ENCODE measurements at regions not wholly inside any gene's neighbourhood (a gene's known extent, or its start where the extent isn't known, plus 50 kb on each side); places are given as distances from the start of the nearest gene placed in this dataset.
A peak's percentile ranks its signal among the peaks of the same experiment; 100 is the strongest.

- Histone ChIP-seq H3K27me3 (replicated peaks; ENCODE audit: control insufficient read depth, insufficient read depth, low read length) (peaks cover 17% of the 10 kb centered on the region), H3K4me1 (ENCODE audit: control insufficient read depth, insufficient read depth, low read length) (peaks cover 39% of the 10 kb centered on the region), H3K9ac (ENCODE audit: low read length) (no peak overlapping the region), H3K4me3 (ENCODE audit: low read length) (no peak overlapping the region), H3K9me3 (ENCODE audit: control insufficient read depth, low read length) (no peaks in the 10 kb centered on the region), H3K36me3 (ENCODE audit: control insufficient read depth, insufficient read depth, low read length, severe bottlenecking) (no peaks in the 10 kb centered on the region)
- DNase-seq (ENCODE audit: low read depth), result peak; percentile 41
These were observed 269.4 kb downstream of the UACA start for GRCh38 chr15:70493787-70494516.

GRCh38 chr15:70493376-70493775, 270.0 kb downstream of the UACA start:
- no peak for DNase-seq (ENCODE audit: low read depth)
- Histone ChIP-seq H3K4me1 (ENCODE audit: control insufficient read depth, insufficient read depth, low read length) (peaks cover 39% of the 10 kb centered on the region), H3K4me3 (ENCODE audit: low read length) (no peak overlapping the region), H3K36me3 (ENCODE audit: control insufficient read depth, insufficient read depth, low read length, severe bottlenecking) (no peaks in the 10 kb centered on the region), H3K27me3 (replicated peaks; ENCODE audit: control insufficient read depth, insufficient read depth, low read length) (peaks cover 11% of the 10 kb centered on the region), H3K9ac (ENCODE audit: low read length) (no peak overlapping the region), H3K9me3 (ENCODE audit: control insufficient read depth, low read length) (no peaks in the 10 kb centered on the region)

DNA sequence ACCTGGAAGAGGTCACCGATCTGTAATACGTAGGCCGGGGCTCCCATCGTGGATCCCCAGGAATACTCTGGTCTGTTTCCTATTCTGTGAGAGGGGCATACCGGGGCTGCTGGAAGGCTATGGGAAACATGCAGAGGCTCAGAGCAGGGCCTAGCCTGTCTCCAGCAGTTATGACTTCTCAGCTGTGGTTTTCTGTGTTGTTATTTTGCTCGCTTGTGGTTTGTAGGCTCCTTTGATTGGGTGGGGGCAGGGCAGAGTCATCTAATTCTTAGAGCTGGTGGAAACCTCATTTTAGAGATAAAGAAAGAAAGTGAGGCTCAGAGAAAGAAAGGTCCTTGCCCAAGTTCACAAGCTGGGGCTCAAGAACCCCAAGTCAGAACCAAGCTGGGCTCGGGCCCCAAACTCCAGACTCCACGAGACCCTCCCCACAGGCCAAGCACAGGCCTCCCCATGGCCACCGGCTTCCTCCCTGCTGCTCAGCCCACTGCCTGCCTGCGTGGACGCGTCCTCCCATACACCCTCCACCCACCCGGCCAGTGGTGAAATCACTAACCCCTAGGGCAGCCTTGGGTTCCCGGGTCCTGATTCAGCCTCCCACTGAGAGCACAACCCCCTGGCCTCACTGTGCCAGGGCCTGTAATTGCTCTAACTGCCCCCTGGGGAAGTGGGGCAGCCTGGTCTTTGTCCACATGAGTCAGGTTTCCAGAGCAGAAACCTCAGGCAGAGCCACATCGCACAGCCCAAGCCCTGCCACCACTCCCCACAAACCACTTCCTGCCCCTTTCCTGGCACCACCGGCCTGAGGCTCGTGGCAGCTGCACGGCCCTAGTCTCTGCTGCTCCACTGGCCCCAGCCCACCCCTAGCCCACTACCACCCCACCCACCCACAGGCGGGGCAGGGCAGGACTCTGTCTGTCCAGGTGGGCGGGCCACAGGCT, 270.8 kb downstream of the UACA start:
- H3K4me1 ChIP-seq (ENCODE audit: control insufficient read depth, insufficient read depth, low read length), result peaks cover 44% of the 10 kb centered on the region
- no peaks in the 10 kb centered on the region for H3K9me3 ChIP-seq (ENCODE audit: control insufficient read depth, low read length)
- H3K36me3 ChIP-seq (ENCODE audit: control insufficient read depth, insufficient read depth, low read length, severe bottlenecking), result no peaks in the 10 kb centered on the region
- H3K27me3 ChIP-seq (replicated peaks; ENCODE audit: control insufficient read depth, insufficient read depth, low read length), result peaks cover 3% of the 10 kb centered on the region
- no peak overlapping the region for H3K4me3 ChIP-seq (ENCODE audit: low read length)
- H3K9ac ChIP-seq (ENCODE audit: low read length), result peak overlapping the region; percentile 17
- peak; percentile 81 for DNase-seq (ENCODE audit: low read depth)

GRCh38 chr15:70491641-70492040, 271.7 kb downstream of the UACA start:
- no peak for DNase-seq (ENCODE audit: low read depth)
- Histone ChIP-seq H3K27me3 (replicated peaks; ENCODE audit: control insufficient read depth, insufficient read depth, low read length) (no peaks in the 10 kb centered on the region), H3K9ac (ENCODE audit: low read length) (no peak overlapping the region), H3K36me3 (ENCODE audit: control insufficient read depth, insufficient read depth, low read length, severe bottlenecking) (no peaks in the 10 kb centered on the region), H3K4me1 (ENCODE audit: control insufficient read depth, insufficient read depth, low read length) (peaks cover 52% of the 10 kb centered on the region), H3K4me3 (ENCODE audit: low read length) (no peak overlapping the region), H3K9me3 (ENCODE audit: control insufficient read depth, low read length) (no peaks in the 10 kb centered on the region)

DNA sequence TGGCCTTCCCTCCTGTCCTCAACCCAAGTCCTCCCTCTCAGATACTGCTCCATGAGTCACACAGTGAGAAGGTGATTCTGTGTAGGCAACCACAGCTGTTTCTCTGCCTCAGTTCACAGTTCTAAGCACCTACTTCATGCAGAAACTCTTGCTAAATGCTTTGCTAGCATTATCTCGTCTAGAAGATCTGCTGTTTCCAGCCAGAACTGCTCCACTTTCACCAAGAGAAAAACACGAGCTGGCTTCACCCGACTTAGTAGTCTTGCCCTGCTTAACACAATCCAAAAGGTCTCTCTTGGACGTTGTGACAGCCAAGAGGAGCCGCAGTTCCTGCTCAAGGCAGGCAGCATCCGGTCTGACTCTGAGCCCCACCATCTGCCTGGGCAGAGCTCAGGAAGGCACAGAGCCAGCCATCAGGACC, 272.1 kb downstream of the UACA start:
- H3K36me3 ChIP-seq (ENCODE audit: control insufficient read depth, insufficient read depth, low read length, severe bottlenecking), result no peaks in the 10 kb centered on the region
- H3K9ac ChIP-seq (ENCODE audit: low read length), result no peak overlapping the region
- DNase-seq (ENCODE audit: low read depth), result peak; percentile 17
- peaks cover 56% of the 10 kb centered on the region for H3K4me1 ChIP-seq (ENCODE audit: control insufficient read depth, insufficient read depth, low read length)
- H3K9me3 ChIP-seq (ENCODE audit: control insufficient read depth, low read length), result no peaks in the 10 kb centered on the region
- H3K27me3 ChIP-seq (replicated peaks; ENCODE audit: control insufficient read depth, insufficient read depth, low read length), result no peaks in the 10 kb centered on the region
- no peak overlapping the region for H3K4me3 ChIP-seq (ENCODE audit: low read length)

DNA sequence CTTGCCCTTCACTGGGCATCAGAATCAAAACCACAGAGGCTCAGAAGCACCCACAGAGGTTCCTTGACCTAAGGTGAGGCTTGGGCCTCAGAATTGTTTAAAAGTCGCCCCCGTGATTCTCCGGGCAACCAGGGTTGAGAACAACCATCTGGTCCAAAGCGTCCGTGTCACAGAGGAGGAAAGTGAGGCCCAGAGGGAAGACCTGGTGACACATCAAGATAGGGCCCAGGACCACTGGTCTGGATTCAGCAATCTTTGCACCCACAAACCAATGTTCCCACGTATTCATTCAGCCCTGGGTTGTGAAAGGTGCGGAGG, 272.6 kb downstream of the UACA start:
- Histone ChIP-seq H3K36me3 (ENCODE audit: control insufficient read depth, insufficient read depth, low read length, severe bottlenecking) (no peaks in the 10 kb centered on the region), H3K9ac (ENCODE audit: low read length) (no peak overlapping the region), H3K4me3 (ENCODE audit: low read length) (no peak overlapping the region), H3K4me1 (ENCODE audit: control insufficient read depth, insufficient read depth, low read length) (peaks cover 60% of the 10 kb centered on the region), H3K9me3 (ENCODE audit: control insufficient read depth, low read length) (no peaks in the 10 kb centered on the region), H3K27me3 (replicated peaks; ENCODE audit: control insufficient read depth, insufficient read depth, low read length) (no peaks in the 10 kb centered on the region)
- no peak for DNase-seq (ENCODE audit: low read depth)

DNA sequence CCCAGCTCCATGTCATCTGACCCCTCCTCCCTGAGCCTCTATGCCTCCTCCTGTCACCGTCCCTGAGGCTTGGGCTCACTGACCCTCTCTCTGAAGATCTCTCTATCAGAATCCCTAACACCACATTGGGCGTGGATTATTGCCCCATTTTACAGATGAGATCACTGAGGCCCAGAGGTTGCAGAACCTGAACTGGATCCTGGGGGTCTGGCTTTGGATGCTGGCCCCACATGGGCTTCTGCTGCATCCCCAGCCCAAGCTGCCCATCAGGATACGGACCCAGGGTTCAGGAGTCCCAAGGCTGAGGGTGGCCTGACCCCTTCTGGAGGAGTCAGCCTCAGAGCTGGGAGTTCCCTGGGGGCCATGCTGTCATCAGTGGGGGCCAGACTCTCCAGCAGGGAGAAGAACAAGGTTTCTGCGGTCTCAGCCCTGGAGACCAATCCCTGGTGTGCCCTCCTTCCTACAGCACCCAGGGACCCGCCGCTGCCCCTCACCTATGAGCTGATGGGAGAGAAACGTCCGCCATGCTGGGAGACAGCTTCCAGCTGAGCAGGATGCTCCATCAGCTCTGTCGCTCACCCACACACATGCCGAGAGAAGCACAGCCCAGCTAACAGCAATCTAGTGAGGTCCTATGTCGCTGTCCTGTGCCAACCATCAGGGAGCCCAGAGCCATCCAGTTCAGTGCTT, 273.1 kb downstream of the UACA start:
- DNase-seq (ENCODE audit: low read depth), result no peak
- no peaks in the 10 kb centered on the region for H3K27me3 ChIP-seq (replicated peaks; ENCODE audit: control insufficient read depth, insufficient read depth, low read length)
- no peak overlapping the region for H3K9ac ChIP-seq (ENCODE audit: low read length)
- H3K36me3 ChIP-seq (ENCODE audit: control insufficient read depth, insufficient read depth, low read length, severe bottlenecking), result no peaks in the 10 kb centered on the region
- H3K4me3 ChIP-seq (ENCODE audit: low read length), result no peak overlapping the region
- H3K4me1 ChIP-seq (ENCODE audit: control insufficient read depth, insufficient read depth, low read length), result peaks cover 58% of the 10 kb centered on the region
- H3K9me3 ChIP-seq (ENCODE audit: control insufficient read depth, low read length), result no peaks in the 10 kb centered on the region

- Histone ChIP-seq H3K27me3 (replicated peaks; ENCODE audit: control insufficient read depth, insufficient read depth, low read length) (no peaks in the 10 kb centered on the region), H3K36me3 (ENCODE audit: control insufficient read depth, insufficient read depth, low read length, severe bottlenecking) (no peaks in the 10 kb centered on the region), H3K4me3 (ENCODE audit: low read length) (no peak overlapping the region), H3K9ac (ENCODE audit: low read length) (no peak overlapping the region), H3K9me3 (ENCODE audit: control insufficient read depth, low read length) (no peaks in the 10 kb centered on the region), H3K4me1 (ENCODE audit: control insufficient read depth, insufficient read depth, low read length) (peaks cover 47% of the 10 kb centered on the region)
- DNase-seq (ENCODE audit: low read depth), result no peak
These were observed 274.2 kb downstream of the UACA start for GRCh38 chr15:70488941-70489848.

DNA sequence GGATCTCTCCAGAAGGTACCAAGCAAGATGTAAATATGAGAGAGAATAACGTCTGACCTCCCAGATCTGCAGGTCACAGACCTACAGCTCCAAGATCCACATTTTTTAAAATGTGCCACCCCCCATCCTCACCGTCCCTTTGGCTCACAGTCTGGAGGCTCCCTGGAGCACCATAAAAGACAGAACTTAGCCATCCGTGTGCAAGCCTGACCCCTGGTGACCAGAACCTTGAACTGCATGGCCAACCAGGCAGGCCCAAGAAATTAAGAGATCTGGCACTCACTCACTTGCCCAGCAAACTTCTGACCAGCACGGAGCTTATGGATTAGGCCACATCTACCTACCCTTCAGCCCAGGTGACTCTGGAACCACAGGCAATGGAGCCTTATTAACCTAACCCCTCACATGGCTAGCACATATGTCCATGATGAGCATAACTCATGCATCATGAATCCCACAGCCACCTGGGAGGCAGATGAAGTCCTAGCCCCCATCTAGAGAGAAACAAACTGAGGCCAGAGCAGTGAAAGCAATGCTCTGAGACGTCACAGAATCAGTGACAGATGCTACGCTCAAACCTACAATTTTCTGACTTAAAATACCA, 275.3 kb downstream of the UACA start:
- Histone ChIP-seq H3K4me1 (ENCODE audit: control insufficient read depth, insufficient read depth, low read length) (peaks cover 41% of the 10 kb centered on the region), H3K4me3 (ENCODE audit: low read length) (no peak overlapping the region), H3K27me3 (replicated peaks; ENCODE audit: control insufficient read depth, insufficient read depth, low read length) (no peaks in the 10 kb centered on the region), H3K9me3 (ENCODE audit: control insufficient read depth, low read length) (no peaks in the 10 kb centered on the region), H3K36me3 (ENCODE audit: control insufficient read depth, insufficient read depth, low read length, severe bottlenecking) (no peaks in the 10 kb centered on the region), H3K9ac (ENCODE audit: low read length) (peak overlapping the region; percentile 36)
- DNase-seq (ENCODE audit: low read depth), result peak; percentile 83

- Histone ChIP-seq H3K9ac (ENCODE audit: low read length) (peak overlapping the region; percentile 36), H3K4me1 (ENCODE audit: control insufficient read depth, insufficient read depth, low read length) (peaks cover 34% of the 10 kb centered on the region), H3K27me3 (replicated peaks; ENCODE audit: control insufficient read depth, insufficient read depth, low read length) (peaks cover 2% of the 10 kb centered on the region), H3K4me3 (ENCODE audit: low read length) (no peak overlapping the region), H3K36me3 (ENCODE audit: control insufficient read depth, insufficient read depth, low read length, severe bottlenecking) (no peaks in the 10 kb centered on the region), H3K9me3 (ENCODE audit: control insufficient read depth, low read length) (no peaks in the 10 kb centered on the region)
- DNase-seq (ENCODE audit: low read depth), result no peak
These were observed 276.0 kb downstream of the UACA start for GRCh38 chr15:70487387-70487740.

All from adipocyte (in vitro differentiated cells).